ENCODE measurements at regions not wholly inside any gene's neighbourhood (a gene's known extent, or its start where the extent isn't known, plus 50 kb on each side); places are given as distances from the start of the nearest gene placed in this dataset.

DNA sequence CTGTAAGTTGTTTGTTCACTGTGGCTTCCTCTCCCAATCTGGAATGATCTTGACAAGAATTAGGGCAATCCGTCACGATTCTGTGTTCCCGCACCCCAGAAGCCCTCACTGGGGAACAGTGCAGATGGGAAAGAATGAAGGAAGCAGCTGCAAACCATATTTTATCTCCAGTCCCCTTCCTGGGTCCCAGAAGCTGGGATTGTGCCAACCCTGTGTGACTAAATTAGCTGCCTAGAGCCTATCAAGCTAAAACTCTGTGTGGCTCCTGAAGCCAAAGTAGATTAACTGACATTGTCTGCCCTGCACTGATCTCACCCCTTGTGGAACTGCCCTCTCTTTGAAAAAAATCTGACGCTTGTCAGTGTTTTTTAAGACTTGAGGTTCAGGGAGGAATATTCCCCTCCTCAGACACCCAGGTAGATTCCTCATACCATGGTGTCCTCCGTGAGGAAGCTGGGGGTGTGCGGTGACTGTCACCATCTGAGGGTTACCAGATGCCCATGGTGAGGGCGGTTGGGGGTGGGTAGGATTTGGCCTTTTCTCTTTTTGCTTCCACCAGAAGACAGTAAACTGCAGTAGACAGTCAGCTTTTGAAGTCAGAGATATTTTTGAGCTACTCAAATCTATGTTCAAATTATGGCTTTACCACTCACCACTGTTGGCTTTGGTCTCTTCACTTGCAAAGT lies 358.3 kb upstream of the TPM1 start:
- no peak for DNase-seq (ENCODE audit: low read depth in 2 of 2)

GRCh38 chr15:62691008-62691407 lies 351.5 kb upstream of the TPM1 start:
- DNase-seq (ENCODE audit: low read depth in 2 of 2): no peak

DNA sequence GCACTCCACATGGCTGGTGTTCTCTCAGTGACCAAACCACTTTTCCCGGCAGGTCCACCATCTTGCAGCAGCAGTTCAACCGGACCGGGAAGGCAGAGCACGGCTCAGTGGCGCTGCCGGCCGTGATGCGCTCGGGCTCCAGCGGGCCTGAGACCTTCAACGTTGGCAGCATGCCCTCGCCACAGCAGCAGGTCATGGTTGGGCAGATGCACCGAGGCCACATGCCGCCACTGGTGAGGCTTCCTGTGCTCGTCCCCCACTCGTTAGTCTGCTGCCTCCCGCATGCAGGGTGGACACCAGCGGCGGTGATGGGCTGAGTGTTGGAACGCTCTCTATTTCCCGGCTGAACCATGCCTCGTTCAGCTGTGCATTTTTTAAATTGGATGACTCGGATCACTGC lies 344.9 kb upstream of the TPM1 start:
- DNase-seq (ENCODE audit: low read depth in 2 of 2): no peak

DNA sequence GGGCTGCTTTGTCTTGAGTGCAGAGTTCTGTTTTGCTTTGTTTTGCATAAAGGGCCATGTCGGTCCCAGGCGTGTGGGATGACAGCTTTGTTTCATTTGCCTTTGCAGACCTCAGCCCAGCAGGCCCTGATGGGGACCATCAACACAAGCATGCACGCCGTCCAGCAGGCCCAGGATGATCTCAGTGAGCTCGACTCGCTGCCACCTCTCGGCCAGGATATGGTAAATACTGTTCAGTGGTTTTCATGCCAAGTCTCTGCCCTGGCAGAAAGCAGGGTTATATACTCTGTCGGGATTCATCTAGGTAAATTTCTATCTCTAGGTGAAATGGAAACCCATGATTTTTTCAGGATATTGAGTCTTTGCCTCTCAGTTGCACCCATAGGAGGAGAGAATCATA lies 343.9 kb upstream of the TPM1 start:
- DNase-seq (ENCODE audit: low read depth in 2 of 2): no peak

DNA sequence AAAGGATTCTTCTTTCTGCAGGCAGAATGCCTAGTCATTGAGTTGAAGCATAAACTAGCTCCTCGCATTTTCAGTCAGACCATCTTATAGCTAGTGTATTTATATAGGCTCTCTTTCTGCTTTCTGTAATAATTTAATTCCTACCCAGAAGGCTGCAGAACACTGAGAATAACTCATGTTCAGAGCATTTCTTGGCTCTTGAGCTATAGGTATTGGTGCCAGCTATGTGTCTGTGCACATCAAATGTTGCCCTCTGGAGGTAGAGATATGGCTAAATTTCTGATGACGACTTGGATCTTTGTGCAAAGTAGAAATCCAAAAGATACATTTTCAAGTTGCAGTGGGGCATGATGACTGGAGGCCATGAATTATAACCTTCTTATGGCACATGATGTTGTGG lies 336.2 kb upstream of the TPM1 start:
- DNase-seq (ENCODE audit: low read depth in 2 of 2): no peak

GRCh38 chr15:62708470-62708869 lies 334.1 kb upstream of the TPM1 start:
- no peak for DNase-seq (ENCODE audit: low read depth in 2 of 2)

DNA sequence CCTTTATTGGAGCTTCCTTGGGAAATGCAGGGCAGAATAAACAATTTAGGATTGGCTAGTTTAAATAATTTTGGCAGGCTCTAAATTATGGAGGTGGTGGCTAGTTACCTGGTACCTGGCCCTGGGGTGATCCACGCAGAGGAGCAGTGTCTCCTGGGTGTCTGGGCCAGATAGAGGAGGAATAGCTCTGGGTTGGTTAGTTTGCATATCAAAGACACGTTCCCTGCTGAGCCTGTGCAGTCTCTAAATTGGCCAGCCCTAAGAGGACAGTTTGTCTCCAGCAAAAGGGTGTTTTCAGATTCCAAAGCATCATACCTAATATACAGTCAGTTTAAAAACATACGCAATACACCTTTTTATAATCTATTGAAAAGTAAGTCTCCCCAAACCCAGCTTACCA lies 333.3 kb upstream of the TPM1 start:
- DNase-seq (ENCODE audit: low read depth in 2 of 2): no peak

DNA sequence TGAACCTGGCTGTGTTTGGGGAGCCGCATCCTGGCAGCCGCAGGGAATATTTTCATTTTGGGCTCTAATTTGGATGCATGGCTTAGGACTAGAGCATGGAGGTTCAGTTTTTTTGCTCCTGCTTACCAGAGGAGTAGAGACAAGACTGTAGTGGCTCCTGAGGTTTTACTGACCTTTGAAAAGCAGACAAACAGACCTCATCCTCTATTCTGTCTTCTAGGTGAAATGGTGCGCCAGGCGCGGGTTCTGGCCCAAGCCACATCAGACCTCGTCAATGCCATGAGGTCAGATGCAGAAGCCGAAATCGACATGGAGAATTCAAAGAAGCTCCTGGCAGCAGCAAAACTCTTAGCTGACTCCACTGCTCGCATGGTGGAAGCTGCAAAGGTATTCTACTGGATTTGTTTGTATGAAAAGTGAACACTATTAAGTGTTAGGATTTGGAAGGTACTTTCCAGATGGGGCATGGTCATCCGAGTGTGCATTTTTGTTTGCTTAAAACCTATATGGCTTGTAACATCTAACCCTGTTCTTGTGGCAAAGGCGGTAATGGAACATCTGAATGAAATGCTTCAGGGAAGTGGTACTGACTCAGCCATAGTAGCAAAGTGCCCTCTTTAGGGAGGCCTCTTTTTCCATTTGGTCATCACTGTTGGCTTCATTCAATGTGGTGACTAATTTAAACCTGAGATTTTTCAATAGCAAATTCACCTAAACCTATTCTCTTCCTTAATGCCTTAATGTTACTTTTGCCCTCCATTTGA lies 330.7 kb upstream of the TPM1 start:
- DNase-seq (ENCODE audit: low read depth in 2 of 2): no peak

- no peak for DNase-seq (ENCODE audit: low read depth in 2 of 2)
These were observed 330.1 kb upstream of the TPM1 start for GRCh38 chr15:62712455-62712839.

DNA sequence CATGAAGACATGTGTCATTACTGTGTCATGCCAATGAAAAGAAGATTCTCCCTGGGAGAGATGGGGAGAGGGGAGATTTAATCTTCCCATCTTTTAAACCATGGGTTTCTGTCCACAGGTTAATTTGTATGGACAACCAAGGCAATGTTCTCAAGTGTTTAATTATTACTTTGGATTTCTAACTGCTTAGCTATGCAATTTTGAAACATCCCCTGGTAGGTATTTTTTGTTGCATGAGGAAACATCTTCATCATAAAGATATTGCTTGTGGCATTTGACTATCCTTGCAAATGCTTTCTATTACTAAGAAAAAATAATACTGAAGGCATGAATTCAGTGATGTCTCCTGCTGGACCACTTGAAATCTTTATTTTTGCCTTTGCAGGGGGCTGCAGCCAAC lies 326.6 kb upstream of the TPM1 start:
- no peak for DNase-seq (ENCODE audit: low read depth in 2 of 2)

DNA sequence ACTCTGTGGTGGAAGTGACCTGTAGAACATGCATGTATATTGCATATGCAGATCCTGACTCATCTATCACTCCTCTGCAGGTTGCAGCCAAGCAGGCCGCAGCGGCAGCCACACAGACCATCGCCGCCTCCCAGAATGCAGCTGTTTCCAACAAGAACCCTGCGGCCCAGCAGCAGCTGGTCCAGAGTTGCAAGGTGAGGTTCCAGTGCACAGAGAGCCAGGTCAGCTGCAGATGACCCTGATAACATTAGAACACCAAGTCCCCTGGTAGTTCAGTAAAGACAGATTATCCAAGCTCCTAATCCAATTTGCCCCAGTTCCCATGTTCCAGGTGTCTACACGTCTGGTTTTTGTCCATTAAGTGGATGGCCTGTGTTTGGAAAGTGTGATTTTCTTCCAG lies 325.1 kb upstream of the TPM1 start:
- no peak for DNase-seq (ENCODE audit: low read depth in 2 of 2)

GRCh38 chr15:62719316-62719715 lies 323.2 kb upstream of the TPM1 start:
- no peak for DNase-seq (ENCODE audit: low read depth in 2 of 2)

DNA sequence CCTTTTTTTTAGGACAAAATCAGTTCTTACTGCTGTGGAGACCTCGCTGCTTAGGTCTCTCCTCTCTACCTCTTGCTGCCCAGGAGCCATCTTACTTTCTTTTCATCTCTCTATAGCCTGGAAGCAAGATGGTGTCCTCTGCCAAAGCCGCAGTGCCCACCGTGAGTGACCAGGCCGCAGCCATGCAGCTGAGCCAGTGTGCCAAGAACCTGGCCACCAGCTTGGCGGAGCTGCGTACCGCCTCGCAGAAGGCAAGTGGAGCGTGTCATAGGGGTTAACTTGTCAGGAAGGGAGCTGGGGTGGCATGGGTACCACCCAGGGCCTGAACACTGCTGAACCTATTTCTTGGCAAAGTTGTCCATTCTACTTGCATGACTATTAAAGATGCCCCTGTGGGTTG lies 320.3 kb upstream of the TPM1 start:
- no peak for DNase-seq (ENCODE audit: low read depth in 2 of 2)

- DNase-seq (ENCODE audit: low read depth in 2 of 2): no peak
These were observed 316.1 kb upstream of the TPM1 start for GRCh38 chr15:62726461-62726860.

DNA sequence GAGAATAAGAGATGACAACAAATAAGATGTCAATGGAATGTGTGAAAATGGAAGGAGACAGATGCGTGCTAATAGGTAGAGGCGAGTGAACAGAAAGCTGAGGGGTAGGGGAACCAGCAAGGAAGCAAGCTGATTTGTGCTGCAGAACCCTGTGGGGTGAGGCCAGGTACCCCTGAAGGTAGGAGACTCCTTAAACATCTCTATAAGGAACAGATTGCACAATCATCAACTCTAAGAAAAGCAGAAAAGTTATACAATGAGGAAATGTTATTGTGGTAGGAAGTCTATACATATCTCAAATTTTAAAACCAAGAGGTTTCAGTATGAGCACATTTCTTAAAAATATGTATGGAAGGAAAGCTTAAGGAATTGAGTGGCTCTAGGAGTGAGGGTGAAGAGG lies 315.0 kb upstream of the TPM1 start:
- no peak for DNase-seq (ENCODE audit: low read depth in 2 of 2)

DNA sequence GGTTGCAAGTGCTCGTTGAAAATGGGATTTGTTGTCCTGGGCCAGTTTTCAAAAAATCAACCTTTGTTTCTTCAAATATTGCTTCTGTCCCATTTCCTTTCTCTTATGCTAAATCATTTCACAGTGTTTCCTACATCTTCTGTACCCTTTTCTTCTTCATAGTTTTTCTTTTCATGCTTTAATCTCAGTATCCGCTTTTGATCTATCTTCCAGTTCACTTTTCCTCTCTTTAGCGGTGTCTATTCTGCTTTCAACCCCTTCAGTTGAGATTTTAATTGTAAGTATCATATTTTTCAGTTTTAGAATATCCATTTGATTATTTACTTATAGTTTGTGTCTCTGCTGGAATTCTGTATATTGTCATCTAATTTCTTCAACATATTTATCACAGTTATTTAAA lies 311.7 kb upstream of the TPM1 start:
- DNase-seq (ENCODE audit: low read depth in 2 of 2): no peak

GRCh38 chr15:62732078-62732477 lies 310.5 kb upstream of the TPM1 start:
- DNase-seq (ENCODE audit: low read depth in 2 of 2): no peak

DNA sequence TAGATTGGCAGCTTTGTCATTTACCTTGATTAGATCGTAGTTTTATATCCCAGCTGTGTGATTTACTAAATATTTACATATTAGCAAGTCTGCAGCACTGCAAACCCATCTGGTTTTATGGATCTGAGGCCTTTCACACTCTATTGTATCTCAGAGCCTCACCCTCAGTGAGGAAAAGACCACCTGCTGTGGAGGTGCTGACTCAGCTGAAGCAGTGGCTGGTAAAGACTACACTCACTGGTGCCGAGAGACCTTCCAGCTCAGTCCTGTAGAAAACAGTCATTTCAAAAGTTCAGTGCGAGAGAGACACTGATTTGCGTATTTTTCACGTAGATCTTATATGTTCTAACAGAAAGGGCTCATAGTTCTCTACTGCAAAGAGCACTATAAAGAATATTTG lies 307.8 kb upstream of the TPM1 start:
- no peak for DNase-seq (ENCODE audit: low read depth in 2 of 2)

DNA sequence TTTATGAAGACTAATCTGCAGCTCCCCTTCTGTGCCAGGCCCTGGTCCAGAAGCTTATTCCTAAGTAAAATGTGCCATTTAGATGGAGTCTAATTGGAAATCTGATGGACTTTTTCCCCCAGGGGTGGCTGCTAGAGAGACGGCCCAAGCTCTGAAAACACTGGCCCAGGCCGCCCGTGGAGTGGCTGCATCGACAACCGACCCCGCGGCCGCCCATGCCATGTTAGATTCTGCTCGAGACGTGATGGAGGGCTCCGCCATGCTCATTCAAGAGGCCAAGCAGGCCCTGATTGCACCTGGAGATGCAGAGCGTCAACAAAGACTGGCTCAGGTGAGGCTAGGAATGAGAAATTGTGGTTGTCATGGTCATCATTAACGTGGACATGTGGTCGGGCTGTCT lies 305.8 kb upstream of the TPM1 start:
- no peak for DNase-seq (ENCODE audit: low read depth in 2 of 2)

GRCh38 chr15:62737551-62737950 lies 305.0 kb upstream of the TPM1 start:
- DNase-seq (ENCODE audit: low read depth in 2 of 2): no peak

GRCh38 chr15:62739082-62739481 lies 303.5 kb upstream of the TPM1 start:
- DNase-seq (ENCODE audit: low read depth in 2 of 2): no peak

- no peak for DNase-seq (ENCODE audit: low read depth in 2 of 2)
These were observed 303.0 kb upstream of the TPM1 start for GRCh38 chr15:62739507-62739906.

- no peak for DNase-seq (ENCODE audit: low read depth in 2 of 2)
These were observed 302.2 kb upstream of the TPM1 start for GRCh38 chr15:62740141-62741004.

Data from stimulated activated CD4-positive, alpha-beta T cell treated with anti-CD3 and anti-CD28 coated beads, Interleukin-1b, Interleukin-23, amount 100 ng/mL, for 1 hour (primary cell).